DND-41 (cell line): ENCODE measurements at regions not wholly inside any gene's neighbourhood (a gene's known extent, or its start where the extent isn't known, plus 50 kb on each side); places are given as distances from the start of the nearest gene placed in this dataset.

ENCODE experiments used
- EZH2 ChIP-seq: IDR thresholded peaks from 3 replicates; pipeline ENCODE4 v1.6.1; 2012; ENCODE audit warnings: borderline replicate concordance, low read depth, mild to moderate bottlenecking, moderate library complexity, low read length, inconsistent platforms; ENCODE audit not compliant: severe bottlenecking
- TF ChIP-seq, protein P1 (sequence below): IDR thresholded peaks from 2 replicates; pipeline ENCODE4 v1.5.1; 2012; ENCODE audit warnings: borderline replicate concordance, low read length, moderate library complexity, mild to moderate bottlenecking; ENCODE audit not compliant: poor library complexity, severe bottlenecking; ENCODE audit errors: extremely low read depth

DNA sequence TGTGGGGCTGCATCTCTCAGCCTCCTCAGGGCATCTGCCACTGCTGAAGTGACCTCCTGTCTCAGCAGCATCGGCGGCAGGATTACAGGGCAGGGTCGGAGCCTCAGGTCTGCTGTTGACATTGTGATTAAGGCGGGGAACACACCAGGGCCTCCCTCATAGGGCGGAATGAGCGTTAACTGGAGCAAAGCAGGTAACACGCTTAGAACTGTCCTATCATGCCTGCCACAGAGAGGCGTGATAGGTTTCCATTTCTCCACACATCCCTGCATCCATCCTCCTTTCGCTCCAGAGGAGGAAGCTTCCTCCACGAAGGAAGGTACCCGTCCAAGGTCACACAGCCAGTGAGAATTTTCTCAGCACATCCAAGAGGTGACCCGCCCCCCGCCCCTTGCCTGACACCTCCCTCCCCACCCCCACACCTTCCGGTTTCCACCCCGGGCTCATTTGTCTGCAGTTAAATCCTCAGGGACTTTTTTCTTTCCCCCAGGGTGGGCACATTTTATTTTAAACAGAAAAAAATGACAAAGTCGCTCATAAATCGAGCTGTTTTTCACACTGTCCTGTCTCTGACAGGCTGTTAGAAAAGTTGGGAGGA, 200.8 kb downstream of the TFAP2C start:
- TF ChIP-seq, protein P1, sequence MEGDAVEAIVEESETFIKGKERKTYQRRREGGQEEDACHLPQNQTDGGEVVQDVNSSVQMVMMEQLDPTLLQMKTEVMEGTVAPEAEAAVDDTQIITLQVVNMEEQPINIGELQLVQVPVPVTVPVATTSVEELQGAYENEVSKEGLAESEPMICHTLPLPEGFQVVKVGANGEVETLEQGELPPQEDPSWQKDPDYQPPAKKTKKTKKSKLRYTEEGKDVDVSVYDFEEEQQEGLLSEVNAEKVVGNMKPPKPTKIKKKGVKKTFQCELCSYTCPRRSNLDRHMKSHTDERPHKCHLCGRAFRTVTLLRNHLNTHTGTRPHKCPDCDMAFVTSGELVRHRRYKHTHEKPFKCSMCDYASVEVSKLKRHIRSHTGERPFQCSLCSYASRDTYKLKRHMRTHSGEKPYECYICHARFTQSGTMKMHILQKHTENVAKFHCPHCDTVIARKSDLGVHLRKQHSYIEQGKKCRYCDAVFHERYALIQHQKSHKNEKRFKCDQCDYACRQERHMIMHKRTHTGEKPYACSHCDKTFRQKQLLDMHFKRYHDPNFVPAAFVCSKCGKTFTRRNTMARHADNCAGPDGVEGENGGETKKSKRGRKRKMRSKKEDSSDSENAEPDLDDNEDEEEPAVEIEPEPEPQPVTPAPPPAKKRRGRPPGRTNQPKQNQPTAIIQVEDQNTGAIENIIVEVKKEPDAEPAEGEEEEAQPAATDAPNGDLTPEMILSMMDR = no peak
- no peak for TF ChIP-seq EZH2
